ENCODE measurements at regions not wholly inside any gene's neighbourhood (a gene's known extent, or its start where the extent isn't known, plus 50 kb on each side); places are given as distances from the start of the nearest gene placed in this dataset.
"Not testable (repeated sequence)": the region's sequence is repeated elsewhere in the genome, so short reads cannot be mapped to it uniquely, and the experiment has no call there.

GRCh38 chr5:92544036-92544435 lies 1037.0 kb downstream of the NR2F1-AS1 start:
- Histone ChIP-seq H3K36me3 (no peaks in the 10 kb centered on the region), H3K27me3 (replicated peaks in 1 of 7) (no peaks in the 10 kb centered on the region), H3K4me3 (no peak overlapping the region), H3K4me1 (no peaks in the 10 kb centered on the region), H3K27ac (no peak overlapping the region), H3K9me3 (peaks cover 0 to 16% (median 4%) of the 10 kb centered on the region in 8 donors)
- intact Hi-C loops (cut with DNase I; ENCODE audit: low total_unique reads): no loop called here
- TF ChIP-seq POLR2AphosphoS5 (IDR thresholded peaks at IDR 0.05) (no peak), CTCF (IDR thresholded peaks at IDR 0.05 in 8 of 11, conservative IDR thresholded peaks at IDR 0.05 in 3 of 11) (no peak), POLR2A (IDR thresholded peaks at IDR 0.05) (no peak)
- WGBS, 5 donors: 67 to 82% (median 74%) methylated on average over 3 of the region's 3 CpGs
- DNase-seq: no peak

GRCh38 chr5:92543201-92543600 lies 1037.8 kb downstream of the NR2F1-AS1 start:
- no peak overlapping the region for H3K27ac ChIP-seq
- H3K27me3 ChIP-seq (replicated peaks in 1 of 7): no peaks in the 10 kb centered on the region
- H3K36me3 ChIP-seq: no peaks in the 10 kb centered on the region
- H3K9me3 ChIP-seq: peaks cover 0 to 16% (median 4%) of the 10 kb centered on the region in 8 donors
- no peak for DNase-seq
- TF ChIP-seq POLR2A (IDR thresholded peaks at IDR 0.05) (no peak), POLR2AphosphoS5 (IDR thresholded peaks at IDR 0.05) (no peak), CTCF (IDR thresholded peaks at IDR 0.05 in 8 of 11, conservative IDR thresholded peaks at IDR 0.05 in 3 of 11) (no peak)
- intact Hi-C loops (cut with DNase I; ENCODE audit: low total_unique reads): no loop called here
- H3K4me1 ChIP-seq: no peaks in the 10 kb centered on the region
- H3K4me3 ChIP-seq: no peak overlapping the region

GRCh38 chr5:92542017-92542416 lies 1039.0 kb downstream of the NR2F1-AS1 start:
- H3K36me3 ChIP-seq; H3K4me1 ChIP-seq; H3K4me3 ChIP-seq; intact Hi-C loops (cut with DNase I; ENCODE audit: low total_unique reads); H3K27me3 ChIP-seq (replicated peaks in 1 of 7); DNase-seq; H3K27ac ChIP-seq: not testable (repeated sequence)
- H3K9me3 ChIP-seq: peaks cover 0 to 27% (median 10%) of the 10 kb centered on the region in 8 donors
- WGBS, 5 donors: 67 to 97% (median 85%) methylated on average over 1 of the region's 1 CpG

GRCh38 chr5:92527311-92528078 lies 1053.5 kb downstream of the NR2F1-AS1 start:
- Histone ChIP-seq H3K27ac (no peak overlapping the region), H3K9me3 (no peaks in the 10 kb centered on the region), H3K27me3 (replicated peaks in 1 of 7) (no peaks in the 10 kb centered on the region), H3K4me1 (no peaks in the 10 kb centered on the region), H3K4me3 (no peak overlapping the region), H3K36me3 (no peaks in the 10 kb centered on the region)
- TF ChIP-seq CTCF (IDR thresholded peaks at IDR 0.05 in 8 of 11, conservative IDR thresholded peaks at IDR 0.05 in 3 of 11): no peak
- no peak for TF ChIP-seq POLR2A (IDR thresholded peaks at IDR 0.05)
- no peak for TF ChIP-seq POLR2AphosphoS5 (IDR thresholded peaks at IDR 0.05)
- DNase-seq: no peak
- intact Hi-C loops (cut with DNase I; ENCODE audit: low total_unique reads): no loop called here
- WGBS, 5 donors: 74 to 85% (median 82%) methylated on average over 4 of the region's 4 CpGs

Data from spleen (tissue), 11 donors.